ENCODE measurements at regions not wholly inside any gene's neighbourhood (a gene's known extent, or its start where the extent isn't known, plus 50 kb on each side); places are given as distances from the start of the nearest gene placed in this dataset.

DNA sequence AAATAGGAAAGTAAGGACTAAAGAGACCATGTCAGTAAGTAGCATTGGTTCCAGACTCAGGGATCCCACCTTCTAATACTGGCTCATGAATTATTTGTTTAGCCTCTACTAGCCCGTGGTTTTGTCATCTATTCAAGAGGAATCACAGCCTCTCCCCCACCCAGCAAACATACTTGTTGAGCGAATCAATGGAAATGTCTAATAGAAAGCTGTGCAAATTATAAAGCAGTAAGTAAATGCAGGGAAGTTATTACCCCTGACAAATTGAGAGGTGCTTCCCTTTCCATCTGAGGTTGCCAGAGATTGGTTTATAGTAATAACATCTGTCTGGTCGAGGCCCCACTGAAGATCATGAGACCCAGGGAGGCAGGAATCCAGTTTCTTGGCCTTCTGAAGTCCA, 219.3 kb upstream of the OSR1 start:
- CTCF ChIA-PET: interaction anchor here (0.8 kb wide), 1 partner anchor 8 kb away, joined by 4 read pairs; no protein-coding TSS in a partner anchor
- Histone ChIP-seq H3K9me3 (ENCODE audit: control insufficient read depth, insufficient read depth, low read depth, low read length) (no peaks in the 10 kb centered on the region), H3K4me1 (ENCODE audit: control insufficient read depth, insufficient read depth, low read length) (no peaks in the 10 kb centered on the region), H3K4me3 (ENCODE audit: low read depth, low read length) (no peak overlapping the region), H3K27ac (ENCODE audit: extremely low read depth, low read depth, low read length) (no peak overlapping the region), H3K36me3 (ENCODE audit: control insufficient read depth in 2 of 2, insufficient read depth in 1 of 2, low read length in 2 of 2) (no peaks in the 10 kb centered on the region)
- POLR2A ChIA-PET: no interaction called here
- TF ChIP-seq ZNF223 (tag by site-specific recombination; IDR thresholded peaks at IDR 0.05) (no peak), ZSCAN30 (tag by site-specific recombination; IDR thresholded peaks at IDR 0.05) (no peak), ZNF335 (tag by site-specific recombination; conservative IDR thresholded peaks at IDR 0.05) (no peak)
- TF ChIP-seq, protein P1, sequence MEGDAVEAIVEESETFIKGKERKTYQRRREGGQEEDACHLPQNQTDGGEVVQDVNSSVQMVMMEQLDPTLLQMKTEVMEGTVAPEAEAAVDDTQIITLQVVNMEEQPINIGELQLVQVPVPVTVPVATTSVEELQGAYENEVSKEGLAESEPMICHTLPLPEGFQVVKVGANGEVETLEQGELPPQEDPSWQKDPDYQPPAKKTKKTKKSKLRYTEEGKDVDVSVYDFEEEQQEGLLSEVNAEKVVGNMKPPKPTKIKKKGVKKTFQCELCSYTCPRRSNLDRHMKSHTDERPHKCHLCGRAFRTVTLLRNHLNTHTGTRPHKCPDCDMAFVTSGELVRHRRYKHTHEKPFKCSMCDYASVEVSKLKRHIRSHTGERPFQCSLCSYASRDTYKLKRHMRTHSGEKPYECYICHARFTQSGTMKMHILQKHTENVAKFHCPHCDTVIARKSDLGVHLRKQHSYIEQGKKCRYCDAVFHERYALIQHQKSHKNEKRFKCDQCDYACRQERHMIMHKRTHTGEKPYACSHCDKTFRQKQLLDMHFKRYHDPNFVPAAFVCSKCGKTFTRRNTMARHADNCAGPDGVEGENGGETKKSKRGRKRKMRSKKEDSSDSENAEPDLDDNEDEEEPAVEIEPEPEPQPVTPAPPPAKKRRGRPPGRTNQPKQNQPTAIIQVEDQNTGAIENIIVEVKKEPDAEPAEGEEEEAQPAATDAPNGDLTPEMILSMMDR (tag by site-specific recombination; IDR thresholded peaks at IDR 0.05): no peak
- TF ChIP-seq, protein P2, sequence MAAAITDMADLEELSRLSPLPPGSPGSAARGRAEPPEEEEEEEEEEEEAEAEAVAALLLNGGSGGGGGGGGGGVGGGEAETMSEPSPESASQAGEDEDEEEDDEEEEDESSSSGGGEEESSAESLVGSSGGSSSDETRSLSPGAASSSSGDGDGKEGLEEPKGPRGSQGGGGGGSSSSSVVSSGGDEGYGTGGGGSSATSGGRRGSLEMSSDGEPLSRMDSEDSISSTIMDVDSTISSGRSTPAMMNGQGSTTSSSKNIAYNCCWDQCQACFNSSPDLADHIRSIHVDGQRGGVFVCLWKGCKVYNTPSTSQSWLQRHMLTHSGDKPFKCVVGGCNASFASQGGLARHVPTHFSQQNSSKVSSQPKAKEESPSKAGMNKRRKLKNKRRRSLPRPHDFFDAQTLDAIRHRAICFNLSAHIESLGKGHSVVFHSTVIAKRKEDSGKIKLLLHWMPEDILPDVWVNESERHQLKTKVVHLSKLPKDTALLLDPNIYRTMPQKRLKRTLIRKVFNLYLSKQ (tag by site-specific recombination; IDR thresholded peaks at IDR 0.05; ENCODE audit: borderline replicate concordance): no peak

DNA sequence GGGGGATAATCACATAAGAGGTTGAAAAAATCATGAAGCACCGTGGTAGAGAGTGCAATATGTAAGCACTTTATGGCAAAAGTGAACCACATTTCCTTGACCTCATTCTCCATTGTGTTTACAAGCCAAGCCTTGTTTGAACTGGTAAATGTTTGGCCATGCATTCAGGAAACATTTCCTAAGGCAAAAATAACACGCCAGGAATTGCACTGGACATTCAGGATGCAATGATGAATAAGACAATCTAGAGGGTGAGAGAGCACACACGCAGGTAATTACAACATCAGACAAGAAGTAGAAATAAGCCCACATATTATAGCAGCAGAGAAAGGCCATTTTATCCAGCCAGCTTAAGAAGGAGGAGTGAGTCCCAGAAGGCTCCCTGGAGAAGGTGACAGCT, 218.0 kb upstream of the OSR1 start:
- Histone ChIP-seq H3K27ac (ENCODE audit: extremely low read depth, low read depth, low read length) (no peak overlapping the region), H3K36me3 (ENCODE audit: control insufficient read depth in 2 of 2, insufficient read depth in 1 of 2, low read length in 2 of 2) (no peaks in the 10 kb centered on the region), H3K4me3 (ENCODE audit: low read depth, low read length) (no peak overlapping the region), H3K4me1 (ENCODE audit: control insufficient read depth, insufficient read depth, low read length) (no peaks in the 10 kb centered on the region), H3K9me3 (ENCODE audit: control insufficient read depth, insufficient read depth, low read depth, low read length) (no peaks in the 10 kb centered on the region)
- ChIA-PET POLR2A (no interaction called here), CTCF (no interaction called here)
- TF ChIP-seq ZNF311 (tag by site-specific recombination; IDR thresholded peaks at IDR 0.05; ENCODE audit: borderline replicate concordance) (no peak), ZFP69B (tag by site-specific recombination; IDR thresholded peaks at IDR 0.05) (no peak), OSR2 (tag by site-specific recombination; IDR thresholded peaks at IDR 0.05) (no peak), ZNF76 (tag by site-specific recombination; IDR thresholded peaks at IDR 0.05; ENCODE audit: borderline replicate concordance, low read depth) (no peak), ZNF169 (tag by site-specific recombination; IDR thresholded peaks at IDR 0.05) (no peak), ZNF596 (tag by site-specific recombination; IDR thresholded peaks at IDR 0.05) (no peak), ZBTB1 (tag by site-specific recombination; IDR thresholded peaks at IDR 0.05) (no peak), ZNF707 (tag by site-specific recombination; IDR thresholded peaks at IDR 0.05) (no peak), SP3 (tag by site-specific recombination; IDR thresholded peaks at IDR 0.05) (no peak), ZNF654 (tag by site-specific recombination; IDR thresholded peaks at IDR 0.05; ENCODE audit: low read depth) (no peak), ZNF112 (tag by site-specific recombination; IDR thresholded peaks at IDR 0.05) (no peak), ZNF416 (tag by site-specific recombination; IDR thresholded peaks at IDR 0.05) (no peak), HOXD13 (CRISPR knock-in tag; IDR thresholded peaks at IDR 0.05; ENCODE audit: borderline replicate concordance) (no peak)
- TF ChIP-seq, protein P3, sequence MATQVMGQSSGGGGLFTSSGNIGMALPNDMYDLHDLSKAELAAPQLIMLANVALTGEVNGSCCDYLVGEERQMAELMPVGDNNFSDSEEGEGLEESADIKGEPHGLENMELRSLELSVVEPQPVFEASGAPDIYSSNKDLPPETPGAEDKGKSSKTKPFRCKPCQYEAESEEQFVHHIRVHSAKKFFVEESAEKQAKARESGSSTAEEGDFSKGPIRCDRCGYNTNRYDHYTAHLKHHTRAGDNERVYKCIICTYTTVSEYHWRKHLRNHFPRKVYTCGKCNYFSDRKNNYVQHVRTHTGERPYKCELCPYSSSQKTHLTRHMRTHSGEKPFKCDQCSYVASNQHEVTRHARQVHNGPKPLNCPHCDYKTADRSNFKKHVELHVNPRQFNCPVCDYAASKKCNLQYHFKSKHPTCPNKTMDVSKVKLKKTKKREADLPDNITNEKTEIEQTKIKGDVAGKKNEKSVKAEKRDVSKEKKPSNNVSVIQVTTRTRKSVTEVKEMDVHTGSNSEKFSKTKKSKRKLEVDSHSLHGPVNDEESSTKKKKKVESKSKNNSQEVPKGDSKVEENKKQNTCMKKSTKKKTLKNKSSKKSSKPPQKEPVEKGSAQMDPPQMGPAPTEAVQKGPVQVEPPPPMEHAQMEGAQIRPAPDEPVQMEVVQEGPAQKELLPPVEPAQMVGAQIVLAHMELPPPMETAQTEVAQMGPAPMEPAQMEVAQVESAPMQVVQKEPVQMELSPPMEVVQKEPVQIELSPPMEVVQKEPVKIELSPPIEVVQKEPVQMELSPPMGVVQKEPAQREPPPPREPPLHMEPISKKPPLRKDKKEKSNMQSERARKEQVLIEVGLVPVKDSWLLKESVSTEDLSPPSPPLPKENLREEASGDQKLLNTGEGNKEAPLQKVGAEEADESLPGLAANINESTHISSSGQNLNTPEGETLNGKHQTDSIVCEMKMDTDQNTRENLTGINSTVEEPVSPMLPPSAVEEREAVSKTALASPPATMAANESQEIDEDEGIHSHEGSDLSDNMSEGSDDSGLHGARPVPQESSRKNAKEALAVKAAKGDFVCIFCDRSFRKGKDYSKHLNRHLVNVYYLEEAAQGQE (tag by site-specific recombination; IDR thresholded peaks at IDR 0.05): no peak
- TF ChIP-seq, protein P4, sequence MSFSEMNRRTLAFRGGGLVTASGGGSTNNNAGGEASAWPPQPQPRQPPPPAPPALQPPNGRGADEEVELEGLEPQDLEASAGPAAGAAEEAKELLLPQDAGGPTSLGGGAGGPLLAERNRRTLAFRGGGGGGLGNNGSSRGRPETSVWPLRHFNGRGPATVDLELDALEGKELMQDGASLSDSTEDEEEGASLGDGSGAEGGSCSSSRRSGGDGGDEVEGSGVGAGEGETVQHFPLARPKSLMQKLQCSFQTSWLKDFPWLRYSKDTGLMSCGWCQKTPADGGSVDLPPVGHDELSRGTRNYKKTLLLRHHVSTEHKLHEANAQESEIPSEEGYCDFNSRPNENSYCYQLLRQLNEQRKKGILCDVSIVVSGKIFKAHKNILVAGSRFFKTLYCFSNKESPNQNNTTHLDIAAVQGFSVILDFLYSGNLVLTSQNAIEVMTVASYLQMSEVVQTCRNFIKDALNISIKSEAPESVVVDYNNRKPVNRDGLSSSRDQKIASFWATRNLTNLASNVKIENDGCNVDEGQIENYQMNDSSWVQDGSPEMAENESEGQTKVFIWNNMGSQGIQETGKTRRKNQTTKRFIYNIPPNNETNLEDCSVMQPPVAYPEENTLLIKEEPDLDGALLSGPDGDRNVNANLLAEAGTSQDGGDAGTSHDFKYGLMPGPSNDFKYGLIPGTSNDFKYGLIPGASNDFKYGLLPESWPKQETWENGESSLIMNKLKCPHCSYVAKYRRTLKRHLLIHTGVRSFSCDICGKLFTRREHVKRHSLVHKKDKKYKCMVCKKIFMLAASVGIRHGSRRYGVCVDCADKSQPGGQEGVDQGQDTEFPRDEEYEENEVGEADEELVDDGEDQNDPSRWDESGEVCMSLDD (tag by site-specific recombination; IDR thresholded peaks at IDR 0.05): no peak
- TF ChIP-seq, protein P5, sequence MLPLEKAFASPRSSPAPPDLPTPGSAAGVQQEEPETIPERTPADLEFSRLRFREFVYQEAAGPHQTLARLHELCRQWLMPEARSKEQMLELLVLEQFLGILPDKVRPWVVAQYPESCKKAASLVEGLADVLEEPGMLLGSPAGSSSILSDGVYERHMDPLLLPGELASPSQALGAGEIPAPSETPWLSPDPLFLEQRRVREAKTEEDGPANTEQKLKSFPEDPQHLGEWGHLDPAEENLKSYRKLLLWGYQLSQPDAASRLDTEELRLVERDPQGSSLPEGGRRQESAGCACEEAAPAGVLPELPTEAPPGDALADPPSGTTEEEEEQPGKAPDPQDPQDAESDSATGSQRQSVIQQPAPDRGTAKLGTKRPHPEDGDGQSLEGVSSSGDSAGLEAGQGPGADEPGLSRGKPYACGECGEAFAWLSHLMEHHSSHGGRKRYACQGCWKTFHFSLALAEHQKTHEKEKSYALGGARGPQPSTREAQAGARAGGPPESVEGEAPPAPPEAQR (tag by site-specific recombination; IDR thresholded peaks at IDR 0.05): no peak
